OCI-LY1 (cell line): ENCODE measurements at regions not wholly inside any gene's neighbourhood (a gene's known extent, or its start where the extent isn't known, plus 50 kb on each side); places are given as distances from the start of the nearest gene placed in this dataset.

Experiments used
- CTCF ChIP-seq: fragments of 200-600 bp; sonication (generic), shearing (Covaris generic); IDR thresholded peaks from 2 replicates; pipeline ENCODE4 v1.5.1; 2017; ENCODE audit warnings: mild to moderate bottlenecking, antibody characterized with exemption, low read length, moderate library complexity, mixed read lengths
- EZH2 ChIP-seq: fragments of 200-600 bp; sonication (generic), shearing (Covaris generic); IDR thresholded peaks from 2 replicates; pipeline ENCODE4 v1.8.0; 2017; ENCODE audit warnings: borderline replicate concordance, mixed run types, mild to moderate bottlenecking, antibody characterized with exemption, low read length, moderate library complexity, mixed read lengths

GRCh38 chr6:169339025-169339424, 85.4 kb upstream of the THBS2 start:
- TF ChIP-seq CTCF = no peak
- TF ChIP-seq EZH2 = no peak
